Transverse colon (tissue), 4 donors: ENCODE measurements at regions not wholly inside any gene's neighbourhood (a gene's known extent, or its start where the extent isn't known, plus 50 kb on each side); places are given as distances from the start of the nearest gene placed in this dataset.

Experiments
- DNase-seq: peaks from one replicate; pipeline ENCODE4 v3.0.0-alpha.2; 2019
- H3K27ac ChIP-seq, 4 donors: fragments of 200-600 bp; sonication (generic); 2 replicates each; pipeline ENCODE4 v1.5.1; 2016 to 2018; ENCODE audit warnings: inconsistent platforms in 4 of 4
- H3K27me3 ChIP-seq: fragments of 200-600 bp; sonication (generic); 2 replicates; pipeline ENCODE4 v1.5.1; 2017; ENCODE audit warnings: inconsistent platforms
- H3K36me3 ChIP-seq, 4 donors: fragments of 200-600 bp; sonication (generic); 2 replicates each; pipeline ENCODE4 v1.5.1; 2017 to 2019; ENCODE audit warnings: inconsistent platforms in 4 of 4
- H3K4me1 ChIP-seq, 4 donors: fragments of 200-600 bp; sonication (generic); 2 replicates each; pipeline ENCODE4 v1.5.1; 2017 to 2020; ENCODE audit warnings: inconsistent platforms in 4 of 4
- H3K4me3 ChIP-seq, 4 donors: fragments of 200-600 bp; sonication (generic); 1 replicate in 1 of 4; 2 replicates in 3 of 4; pipeline versions ENCODE4 v1.5.1 to v1.6.1; 2017 to 2019; ENCODE audit warnings: inconsistent platforms in 4 of 4
- H3K9me3 ChIP-seq, 2 donors: fragments of 200-600 bp; sonication (generic); 2 replicates each; pipeline ENCODE4 v1.5.1; 2017 to 2019; ENCODE audit warnings: inconsistent platforms in 2 of 2
- EP300 ChIP-seq: sonication (generic); formaldehyde crosslinking; IDR thresholded peaks from one replicate; pipeline ENCODE4 v1.6.1; 2017; ENCODE audit warnings: antibody characterized with exemption, low read depth
- POLR2A ChIP-seq: fragments of 450-650 bp; IDR thresholded peaks from one replicate; pipeline ENCODE4 v1.6.1; 2016; ENCODE audit warnings: antibody characterized with exemption, mild to moderate bottlenecking, moderate library complexity
- POLR2AphosphoS5 ChIP-seq, 3 donors: sonication (generic); formaldehyde crosslinking; IDR thresholded peaks; one replicate each; pipeline ENCODE4 v1.6.1; 2016; ENCODE audit warnings: antibody characterized with exemption in 3 of 3
- WGBS, 2 donors: methylation state at CpG; one replicate each; pipeline ENCODE4 v1.1.5; 2018; ENCODE audit warnings: low coverage in 1 of 2; 5-methylcytosine and 5-hydroxymethylcytosine counted together
- in situ Hi-C, 4 donors: fragments of 200-750 bp; cut with MboI; loops; one replicate each; pipeline versions ENCODE4 v1.15.0 to v1.15.1; 2017; ENCODE audit warnings: low sequenced_read_pairs in 3 of 4, low pct_ligation_motif_present in 1 of 4, low pct_unique_long_range_greater_than_20kb in 1 of 4
- intact Hi-C: fragments of 100-400 bp; cut with DNase I; formaldehyde crosslinking; loops from one replicate; pipeline ENCODE4 v1.15.1; 2023; ENCODE audit warnings: low total_unique reads
- TF ChIP-seq, protein P1 (sequence below), 5 experiments: fragments of 200-600 bp in 3 of 5; fragments of 450-650 bp in 2 of 5; sonication (generic) in 3 of 5; IDR thresholded peaks; 1 replicate in 2 of 5; 2 replicates in 3 of 5; pipeline ENCODE4 v1.5.1; 2016 to 2017; ENCODE audit warnings: antibody characterized with exemption in 5 of 5, inconsistent platforms in 3 of 5, mild to moderate bottlenecking in 2 of 5, moderate library complexity in 1 of 5

DNA sequence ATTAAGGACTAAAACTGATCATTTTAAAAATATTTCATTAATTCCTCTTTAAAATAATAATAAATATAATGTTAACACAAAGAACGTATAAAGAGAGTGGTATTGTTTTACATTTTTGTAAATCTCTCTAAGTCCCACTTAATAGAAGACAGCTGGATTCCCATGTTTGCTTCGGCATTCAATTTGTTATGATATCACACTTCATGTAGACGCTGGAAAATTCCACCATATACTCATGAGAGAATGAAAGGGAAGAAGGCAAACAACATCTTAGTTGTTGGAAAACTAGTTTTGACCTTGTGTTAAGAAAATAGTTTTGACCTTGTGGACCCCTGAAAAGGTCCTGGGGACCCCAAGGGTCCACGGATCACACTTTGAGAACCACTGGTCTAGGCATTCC is 85.3 kb upstream of the MGMT start:
- Histone ChIP-seq H3K36me3 (no peaks in the 10 kb centered on the region), H3K27ac (no peak overlapping the region), H3K9me3 (no peaks in the 10 kb centered on the region), H3K4me1 (no peaks in the 10 kb centered on the region), H3K27me3 (no peaks in the 10 kb centered on the region), H3K4me3 (no peak overlapping the region)
- intact Hi-C loops, result no loop called here
- TF ChIP-seq EP300 (no peak), POLR2A (no peak), POLR2AphosphoS5 (IDR thresholded peaks at IDR 0.05) (no peak)
- TF ChIP-seq, protein P1, sequence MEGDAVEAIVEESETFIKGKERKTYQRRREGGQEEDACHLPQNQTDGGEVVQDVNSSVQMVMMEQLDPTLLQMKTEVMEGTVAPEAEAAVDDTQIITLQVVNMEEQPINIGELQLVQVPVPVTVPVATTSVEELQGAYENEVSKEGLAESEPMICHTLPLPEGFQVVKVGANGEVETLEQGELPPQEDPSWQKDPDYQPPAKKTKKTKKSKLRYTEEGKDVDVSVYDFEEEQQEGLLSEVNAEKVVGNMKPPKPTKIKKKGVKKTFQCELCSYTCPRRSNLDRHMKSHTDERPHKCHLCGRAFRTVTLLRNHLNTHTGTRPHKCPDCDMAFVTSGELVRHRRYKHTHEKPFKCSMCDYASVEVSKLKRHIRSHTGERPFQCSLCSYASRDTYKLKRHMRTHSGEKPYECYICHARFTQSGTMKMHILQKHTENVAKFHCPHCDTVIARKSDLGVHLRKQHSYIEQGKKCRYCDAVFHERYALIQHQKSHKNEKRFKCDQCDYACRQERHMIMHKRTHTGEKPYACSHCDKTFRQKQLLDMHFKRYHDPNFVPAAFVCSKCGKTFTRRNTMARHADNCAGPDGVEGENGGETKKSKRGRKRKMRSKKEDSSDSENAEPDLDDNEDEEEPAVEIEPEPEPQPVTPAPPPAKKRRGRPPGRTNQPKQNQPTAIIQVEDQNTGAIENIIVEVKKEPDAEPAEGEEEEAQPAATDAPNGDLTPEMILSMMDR (IDR thresholded peaks at IDR 0.05), result no peak
- DNase-seq, result no peak
- in situ Hi-C loops, result no loop called here
- 55 to 56% methylated on average over 4 of the region's 4 CpGs for WGBS, 2 donors

GRCh38 chr10:129382401-129382800 is 84.6 kb upstream of the MGMT start:
- 94% methylated on average over 6 of the region's 6 CpGs; no CpG with 5 or more reads in 1 of the 2 donors for WGBS, 2 donors
- H3K27ac ChIP-seq, result no peak overlapping the region
- H3K4me3 ChIP-seq, result no peak overlapping the region
- H3K4me1 ChIP-seq, result no peaks in the 10 kb centered on the region
- no peaks in the 10 kb centered on the region for H3K9me3 ChIP-seq
- TF ChIP-seq POLR2A (no peak), EP300 (no peak), POLR2AphosphoS5 (IDR thresholded peaks at IDR 0.05) (no peak)
- TF ChIP-seq, protein P1 (IDR thresholded peaks at IDR 0.05), result no peak
- no peak for DNase-seq
- H3K36me3 ChIP-seq, result no peaks in the 10 kb centered on the region
- intact Hi-C loops (no loop called here), in situ Hi-C loops (no loop called here)
- no peaks in the 10 kb centered on the region for H3K27me3 ChIP-seq

DNA sequence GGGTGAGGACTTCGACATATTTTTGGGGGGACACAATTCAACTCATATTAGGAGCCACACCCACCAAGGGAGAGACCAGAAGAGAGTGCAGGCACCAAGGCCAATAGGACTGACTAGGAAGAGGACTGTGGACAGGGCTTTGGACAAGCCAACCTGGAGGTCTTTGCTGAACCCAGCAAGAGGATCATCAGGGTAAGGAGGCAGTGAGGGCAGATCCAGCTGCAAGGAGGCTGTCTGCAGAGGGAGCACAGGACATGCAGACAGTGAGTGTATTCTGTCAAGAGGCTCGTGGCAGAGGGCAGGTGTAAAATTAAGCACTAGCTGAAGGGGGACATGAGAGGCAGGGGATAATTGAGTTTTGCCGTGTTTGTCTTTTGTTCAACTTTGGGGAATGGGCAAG is 83.4 kb upstream of the MGMT start:
- Histone ChIP-seq H3K27me3 (no peaks in the 10 kb centered on the region), H3K4me3 (no peak overlapping the region), H3K36me3 (no peaks in the 10 kb centered on the region), H3K4me1 (no peaks in the 10 kb centered on the region), H3K9me3 (no peaks in the 10 kb centered on the region), H3K27ac (no peak overlapping the region)
- WGBS, 2 donors, result 74 to 76% methylated on average over 3 of the region's 3 CpGs
- in situ Hi-C loops, result no loop called here
- intact Hi-C loops, result no loop called here
- DNase-seq, result no peak
- TF ChIP-seq POLR2A (no peak), EP300 (no peak), POLR2AphosphoS5 (IDR thresholded peaks at IDR 0.05) (no peak)

DNA sequence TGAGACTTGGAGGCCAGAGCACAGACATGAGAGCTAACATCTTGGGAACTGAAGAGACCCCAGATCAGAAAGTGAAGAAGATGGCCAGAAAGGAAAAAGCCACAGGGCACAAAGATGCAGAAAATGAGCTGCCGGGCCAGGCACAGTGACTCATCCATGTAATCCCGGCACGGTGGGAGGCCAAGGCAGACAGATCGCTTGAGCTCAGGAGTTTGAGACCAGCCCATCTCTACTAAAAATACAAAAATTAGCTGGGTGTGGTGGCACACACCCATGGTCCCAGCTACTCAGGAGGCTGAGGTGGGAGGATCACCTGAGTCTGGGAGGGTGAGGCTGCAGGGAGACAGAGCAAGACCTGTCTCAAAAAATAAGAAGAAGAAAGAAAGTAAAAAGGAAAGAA is 81.4 kb upstream of the MGMT start:
- WGBS, 2 donors, result 75 to 95% methylated on average over 4 of the region's 4 CpGs
- DNase-seq, result no peak
- H3K4me3 ChIP-seq, result no peak overlapping the region
- in situ Hi-C loops, result no loop called here
- H3K27me3 ChIP-seq, result no peaks in the 10 kb centered on the region
- H3K4me1 ChIP-seq, result no peaks in the 10 kb centered on the region
- no peaks in the 10 kb centered on the region for H3K36me3 ChIP-seq
- no peak for TF ChIP-seq EP300
- TF ChIP-seq POLR2AphosphoS5 (IDR thresholded peaks at IDR 0.05), result no peak
- no peak for TF ChIP-seq POLR2A
- no peak overlapping the region for H3K27ac ChIP-seq
- intact Hi-C loops, result no loop called here
- H3K9me3 ChIP-seq, result no peaks in the 10 kb centered on the region

- H3K36me3 ChIP-seq, result no peaks in the 10 kb centered on the region
- H3K27me3 ChIP-seq, result no peaks in the 10 kb centered on the region
- H3K9me3 ChIP-seq, result no peaks in the 10 kb centered on the region
- 75 to 92% methylated on average over 2 to 6 of the region's 6 CpGs for WGBS, 2 donors
- in situ Hi-C loops, result no loop called here
- H3K4me3 ChIP-seq, result no peak overlapping the region
- H3K4me1 ChIP-seq, result no peaks in the 10 kb centered on the region
- TF ChIP-seq, protein P1 (IDR thresholded peaks at IDR 0.05), result no peak
- TF ChIP-seq EP300 (no peak), POLR2AphosphoS5 (IDR thresholded peaks at IDR 0.05) (no peak), POLR2A (no peak)
- intact Hi-C loops, result no loop called here
- no peak for DNase-seq
- no peak overlapping the region for H3K27ac ChIP-seq
Observed at GRCh38 chr10:129386415-129387257, 80.4 kb upstream of the MGMT start.
